Neuronal stem cell (in vitro differentiated cells): ENCODE measurements at regions not wholly inside any gene's neighbourhood (a gene's known extent, or its start where the extent isn't known, plus 50 kb on each side); places are given as distances from the start of the nearest gene placed in this dataset.

Experiments
- DNase-seq: peaks from one replicate; pipeline ENCODE4 v3.0.0-alpha.2; 2013; ENCODE audit warnings: low spot score
- H2AFZ ChIP-seq: one replicate; pipeline ENCODE4 v1.6.1; 2013; ENCODE audit warnings: mild to moderate bottlenecking, low read length, inconsistent platforms
- H2AK5ac ChIP-seq: 2 replicates; pipeline ENCODE4 v1.6.1; 2013; ENCODE audit warnings: low read depth, mild to moderate bottlenecking, inconsistent platforms, low read length, moderate library complexity, mixed read lengths
- H2BK120ac ChIP-seq: 2 replicates; pipeline ENCODE4 v1.6.1; 2013; ENCODE audit warnings: low read depth, mild to moderate bottlenecking, inconsistent platforms, low read length, moderate library complexity, mixed read lengths
- H2BK12ac ChIP-seq: one replicate; pipeline ENCODE4 v1.6.1; 2013; ENCODE audit warnings: low read length, inconsistent platforms
- H2BK15ac ChIP-seq: 2 replicates; pipeline ENCODE4 v1.6.1; 2013; ENCODE audit warnings: mild to moderate bottlenecking, low read length, inconsistent platforms, mixed read lengths
- H2BK5ac ChIP-seq: one replicate; pipeline ENCODE4 v1.6.1; 2013; ENCODE audit warnings: inconsistent platforms, mild to moderate bottlenecking, low read length, moderate library complexity
- H3K14ac ChIP-seq: one replicate; pipeline ENCODE4 v1.6.1; 2013; ENCODE audit warnings: low read length, inconsistent platforms
- H3K18ac ChIP-seq: 2 replicates; pipeline ENCODE4 v1.6.1; 2013; ENCODE audit warnings: low read length, inconsistent platforms
- H3K23ac ChIP-seq: 2 replicates; pipeline ENCODE4 v1.6.1; 2013; ENCODE audit warnings: low read depth, mild to moderate bottlenecking, mixed read lengths, low read length, inconsistent platforms; ENCODE audit not compliant: poor library complexity
- H3K27ac ChIP-seq: replicated peaks from 3 replicates; pipeline ENCODE4 v1.5.1; 2013; ENCODE audit warnings: low read length, inconsistent platforms
- H3K27me3 ChIP-seq, 3 experiments: 2 replicates each; pipeline ENCODE4 v1.6.1; 2013; ENCODE audit warnings: low read length in 3 of 3, mild to moderate bottlenecking in 2 of 3, inconsistent platforms in 1 of 3, low read depth in 1 of 3, mixed read lengths in 1 of 3, moderate library complexity in 1 of 3; ENCODE audit not compliant: control insufficient read depth in 3 of 3, insufficient read depth in 3 of 3
- H3K36me3 ChIP-seq, 2 donors: replicated peaks in 1 of 2; 2 replicates each; pipeline ENCODE4 v1.6.1; 2013; ENCODE audit warnings: low read length in 2 of 2; ENCODE audit not compliant: control insufficient read depth in 2 of 2, insufficient read depth in 2 of 2
- H3K4ac ChIP-seq: 2 replicates; pipeline ENCODE4 v1.6.1; 2013; ENCODE audit warnings: inconsistent platforms, mild to moderate bottlenecking, low read length, moderate library complexity
- H3K4me1 ChIP-seq, 2 donors: 1 replicate in 1 of 2; 2 replicates in 1 of 2; pipeline ENCODE4 v1.6.1; 2013; ENCODE audit warnings: low read length in 2 of 2, low read depth in 1 of 2; ENCODE audit not compliant: control insufficient read depth in 2 of 2, insufficient read depth in 1 of 2
- H3K4me2 ChIP-seq: one replicate; pipeline ENCODE4 v1.6.1; 2013; ENCODE audit warnings: mild to moderate bottlenecking, low read length, inconsistent platforms; ENCODE audit not compliant: insufficient read depth, poor library complexity, severe bottlenecking
- H3K4me3 ChIP-seq, 2 donors: 2 replicates each; pipeline ENCODE4 v1.5.1; 2013; ENCODE audit warnings: low read length in 2 of 2, mild to moderate bottlenecking in 2 of 2, inconsistent platforms in 1 of 2, moderate library complexity in 1 of 2
- H3K79me1 ChIP-seq: one replicate; pipeline ENCODE4 v1.6.1; 2013; ENCODE audit warnings: low read depth, mild to moderate bottlenecking, inconsistent platforms, low read length, moderate library complexity
- H3K9ac ChIP-seq: one replicate; pipeline ENCODE4 v1.6.1; 2013; ENCODE audit warnings: mild to moderate bottlenecking, low read depth, low read length, inconsistent platforms; ENCODE audit not compliant: poor library complexity
- H3K9me3 ChIP-seq, 2 donors: replicated peaks in 1 of 2; 2 replicates each; pipeline versions ENCODE3 to v1.6.1; 2013; ENCODE audit warnings: low read length in 2 of 2, mild to moderate bottlenecking in 2 of 2, inconsistent platforms in 1 of 2, low read depth in 1 of 2, mixed read lengths in 1 of 2, moderate library complexity in 1 of 2; ENCODE audit not compliant: control insufficient read depth in 2 of 2, insufficient read depth in 1 of 2
- H4K8ac ChIP-seq: one replicate; pipeline ENCODE4 v1.6.1; 2013; ENCODE audit warnings: low read depth, mild to moderate bottlenecking, inconsistent platforms, low read length, moderate library complexity
- H4K91ac ChIP-seq: one replicate; pipeline ENCODE4 v1.6.1; 2013; ENCODE audit warnings: low read length, low read depth, mild to moderate bottlenecking, inconsistent platforms; ENCODE audit not compliant: poor library complexity
- WGBS, 2 donors: extraction: QIAGEN DNeasy Blood & Tissue Kit; methylation state at CpG; one replicate each; pipeline ENCODE4 v1.1.7; 2013; ENCODE audit warnings: missing lambda C conversion rate in 2 of 2, mixed read lengths in 1 of 2; ENCODE audit not compliant: insufficient read length in 2 of 2, insufficient replicate concordance in 1 of 2; ENCODE audit errors: extremely low coverage in 2 of 2; 5-methylcytosine and 5-hydroxymethylcytosine counted together

DNA sequence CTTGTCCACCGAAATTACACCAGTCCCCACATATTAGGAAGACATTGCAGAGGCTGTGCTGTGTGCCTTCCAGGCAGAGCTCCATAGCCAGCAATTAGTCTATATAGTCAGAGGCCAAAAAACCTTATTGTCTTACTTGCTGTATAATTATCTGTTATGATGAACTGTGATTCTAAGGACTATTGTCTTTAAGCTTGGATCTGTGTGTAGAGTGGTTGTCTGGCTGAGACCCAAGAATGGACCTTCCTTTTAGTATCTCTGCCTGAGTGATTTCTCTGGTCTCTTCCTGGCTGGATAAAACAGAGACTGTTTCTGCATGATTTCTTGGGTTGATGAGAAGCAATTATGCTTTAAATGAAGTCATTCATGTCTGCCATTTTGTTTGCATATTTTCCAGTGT lies 465.3 kb downstream of the PRKD1 start:
- H2AK5ac ChIP-seq = no peak overlapping the region
- H3K9me3 ChIP-seq = no peaks in the 10 kb centered on the region
- no peak overlapping the region for H4K91ac ChIP-seq
- H3K27me3 ChIP-seq = no peaks in the 10 kb centered on the region
- no peak overlapping the region for H3K18ac ChIP-seq
- no peak overlapping the region for H2AFZ ChIP-seq
- H2BK120ac ChIP-seq = no peak overlapping the region
- H3K27ac ChIP-seq = peak overlapping the region; percentile 76
- no peak overlapping the region for H2BK15ac ChIP-seq
- no CpG with 5 or more reads among the region's 1 CpG for WGBS, 2 donors
- no peaks in the 10 kb centered on the region for H3K79me1 ChIP-seq
- H2BK12ac ChIP-seq = no peak overlapping the region
- no peak for DNase-seq
- no peak overlapping the region for H3K4me2 ChIP-seq
- H3K4me1 ChIP-seq = peaks cover 0 to 13% of the 10 kb centered on the region in 2 donors
- no peak overlapping the region for H2BK5ac ChIP-seq
- H3K4me3 ChIP-seq = no peak overlapping the region
- H3K14ac ChIP-seq = no peak overlapping the region
- no peak overlapping the region for H3K23ac ChIP-seq
- H4K8ac ChIP-seq = no peak overlapping the region
- no peaks in the 10 kb centered on the region for H3K36me3 ChIP-seq
- no peak overlapping the region for H3K9ac ChIP-seq
- H3K4ac ChIP-seq = no peak overlapping the region

DNA sequence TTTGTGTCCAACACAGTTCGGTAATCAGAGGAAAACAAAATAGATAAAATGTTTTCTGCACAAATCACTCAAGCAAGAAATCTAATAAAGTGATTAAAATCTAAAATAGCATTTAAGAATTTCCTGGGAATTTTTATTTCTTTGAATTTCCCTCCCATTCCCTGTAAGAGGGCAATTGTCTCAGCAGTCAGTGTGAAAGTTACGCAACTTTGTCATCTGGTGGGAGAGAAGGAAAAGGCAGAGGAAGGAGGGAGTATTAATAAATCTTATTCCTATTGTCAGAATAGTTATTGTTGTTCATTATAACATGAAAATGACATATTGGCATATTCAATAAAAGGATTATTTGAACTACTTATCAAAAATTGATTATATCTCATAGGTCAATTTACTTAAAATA lies 464.9 kb downstream of the PRKD1 start:
- no peak overlapping the region for H3K4me3 ChIP-seq
- no peak overlapping the region for H4K91ac ChIP-seq
- H2BK15ac ChIP-seq = no peak overlapping the region
- no peak overlapping the region for H2BK5ac ChIP-seq
- H2BK120ac ChIP-seq = no peak overlapping the region
- H3K79me1 ChIP-seq = no peaks in the 10 kb centered on the region
- H3K23ac ChIP-seq = no peak overlapping the region
- H2BK12ac ChIP-seq = no peak overlapping the region
- no peaks in the 10 kb centered on the region for H3K27me3 ChIP-seq
- H2AK5ac ChIP-seq = no peak overlapping the region
- no peaks in the 10 kb centered on the region for H3K36me3 ChIP-seq
- H3K4me1 ChIP-seq = peaks cover 0 to 13% of the 10 kb centered on the region in 2 donors
- H2AFZ ChIP-seq = no peak overlapping the region
- H3K9me3 ChIP-seq = no peaks in the 10 kb centered on the region
- H3K27ac ChIP-seq = no peak overlapping the region
- H3K18ac ChIP-seq = no peak overlapping the region
- no peak overlapping the region for H3K4me2 ChIP-seq
- H4K8ac ChIP-seq = no peak overlapping the region
- H3K9ac ChIP-seq = no peak overlapping the region
- H3K4ac ChIP-seq = no peak overlapping the region
- no peak for DNase-seq
- no CpG with 5 or more reads among the region's 2 CpGs for WGBS, 2 donors
- H3K14ac ChIP-seq = no peak overlapping the region

DNA sequence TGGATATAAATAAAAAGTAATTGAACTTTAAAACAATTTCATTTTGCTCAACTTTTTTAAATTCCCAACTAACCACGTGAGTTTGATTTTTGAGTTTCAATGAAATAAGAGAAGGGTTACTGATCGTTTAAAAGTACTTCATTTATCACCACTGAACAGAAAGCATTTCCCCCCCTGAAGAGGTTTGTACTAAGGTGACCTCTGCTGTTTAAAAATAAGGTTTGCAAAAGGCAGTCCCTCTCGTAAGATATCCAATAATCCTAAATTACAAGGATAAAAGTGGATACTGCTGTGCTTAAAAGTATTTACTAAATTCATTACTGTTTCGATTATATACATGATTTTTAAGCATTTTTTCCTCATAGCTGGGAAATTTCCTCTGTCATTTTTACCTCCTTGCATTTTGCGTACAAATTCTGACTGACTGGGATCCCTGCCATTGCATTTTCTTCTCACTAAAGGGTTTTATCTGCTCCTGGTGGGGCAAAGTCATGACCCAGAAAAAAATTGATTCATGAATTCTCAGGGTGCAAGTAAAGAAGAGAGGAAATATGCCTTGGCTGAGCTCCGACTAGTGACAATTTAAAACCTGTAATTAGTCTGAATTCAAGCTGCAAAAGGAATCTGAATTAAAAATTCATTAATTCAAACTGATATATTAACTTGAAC lies 463.8 kb downstream of the PRKD1 start:
- Histone ChIP-seq H3K4ac (no peak overlapping the region), H3K4me2 (no peak overlapping the region), H2AK5ac (no peak overlapping the region), H3K4me3 (no peak overlapping the region), H3K9me3 (no peaks in the 10 kb centered on the region), H2BK120ac (no peak overlapping the region), H3K9ac (no peak overlapping the region), H3K27me3 (no peaks in the 10 kb centered on the region), H3K14ac (no peak overlapping the region), H3K4me1 (peaks cover 0 to 13% of the 10 kb centered on the region in 2 donors), H3K36me3 (no peaks in the 10 kb centered on the region), H2AFZ (no peak overlapping the region), H3K27ac (peak overlapping the region; percentile 79), H2BK5ac (no peak overlapping the region), H2BK15ac (no peak overlapping the region), H2BK12ac (no peak overlapping the region), H3K18ac (no peak overlapping the region), H4K8ac (no peak overlapping the region), H4K91ac (no peak overlapping the region), H3K23ac (no peak overlapping the region), H3K79me1 (no peaks in the 10 kb centered on the region)
- DNase-seq = no peak
- no CpG with 5 or more reads among the region's 6 CpGs for WGBS, 2 donors

DNA sequence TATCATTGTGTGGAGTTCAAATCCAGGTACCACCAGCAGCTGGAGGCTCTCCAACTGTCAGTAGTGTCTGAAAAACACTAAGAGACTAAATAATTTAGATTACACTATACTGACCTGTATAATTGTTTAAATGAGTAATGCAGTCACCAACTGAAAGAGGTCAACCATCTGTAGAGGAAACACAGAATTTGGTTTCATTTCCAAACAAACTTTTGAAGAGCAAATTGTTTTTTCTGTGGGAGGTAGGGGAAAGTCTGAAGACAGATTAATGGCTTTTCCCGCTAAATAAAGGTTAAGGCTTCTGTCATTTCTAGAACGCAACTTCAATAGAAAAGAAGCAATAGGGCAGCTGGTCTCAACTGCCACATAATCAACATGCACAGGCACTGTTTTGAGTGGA lies 462.6 kb downstream of the PRKD1 start:
- no peaks in the 10 kb centered on the region for H3K9me3 ChIP-seq
- no peak for DNase-seq
- no peaks in the 10 kb centered on the region for H3K79me1 ChIP-seq
- no peak overlapping the region for H3K4ac ChIP-seq
- no peak overlapping the region for H4K8ac ChIP-seq
- no peak overlapping the region for H2AK5ac ChIP-seq
- WGBS, 2 donors = no CpG with 5 or more reads among the region's 2 CpGs
- H3K27ac ChIP-seq = no peak overlapping the region
- no peak overlapping the region for H3K23ac ChIP-seq
- H4K91ac ChIP-seq = no peak overlapping the region
- H2BK15ac ChIP-seq = no peak overlapping the region
- no peak overlapping the region for H3K18ac ChIP-seq
- peaks cover 0 to 10% of the 10 kb centered on the region in 2 donors for H3K4me1 ChIP-seq
- H3K4me2 ChIP-seq = no peak overlapping the region
- no peaks in the 10 kb centered on the region for H3K27me3 ChIP-seq
- no peak overlapping the region for H3K9ac ChIP-seq
- H2BK120ac ChIP-seq = no peak overlapping the region
- no peak overlapping the region for H3K4me3 ChIP-seq
- no peak overlapping the region for H2AFZ ChIP-seq
- H2BK12ac ChIP-seq = no peak overlapping the region
- no peak overlapping the region for H3K14ac ChIP-seq
- no peak overlapping the region for H2BK5ac ChIP-seq
- H3K36me3 ChIP-seq = no peaks in the 10 kb centered on the region
